ENCODE measurements at regions not wholly inside any gene's neighbourhood (a gene's known extent, or its start where the extent isn't known, plus 50 kb on each side); places are given as distances from the start of the nearest gene placed in this dataset.

- Histone ChIP-seq H3K36me3 (ENCODE audit: insufficient read depth, low read length) (no peaks in the 10 kb centered on the region), H4K20me1 (ENCODE audit: insufficient read depth, low read length) (no peaks in the 10 kb centered on the region), H3K9me3 (ENCODE audit: low read length) (no peaks in the 10 kb centered on the region), H3K79me2 (ENCODE audit: insufficient read depth, low read depth, low read length) (no peaks in the 10 kb centered on the region), H3K4me3 (ENCODE audit: low read depth, low read length, poor library complexity, severe bottlenecking) (no peak overlapping the region), H3K4me1 (ENCODE audit: insufficient read depth, low read length, poor library complexity, severe bottlenecking) (no peaks in the 10 kb centered on the region), H3K9me2 (ENCODE audit: insufficient read depth, low read length) (no peaks in the 10 kb centered on the region), H2AFZ (ENCODE audit: low read length) (no peak overlapping the region), H3K4me2 (ENCODE audit: low read length) (no peak overlapping the region), H3K27ac (ENCODE audit: low read depth, low read length, poor library complexity, severe bottlenecking) (no peak overlapping the region)
- no TSS peak for BruUV-seq (replicated peaks)
- ChIA-PET CTCF (ENCODE audit: unreplicated experiment) (no interaction called here), POLR2A (interaction anchor here (1.1 kb wide), 1 partner anchor 270 kb away, joined by 3 read pairs; no protein-coding TSS in a partner anchor)
- no peak for TF ChIP-seq EZH2phosphoT487 (IDR thresholded peaks at IDR 0.05; ENCODE audit: borderline replicate concordance, low read depth, low read length)
- no peak for TF ChIP-seq CTCF (conservative IDR thresholded peaks at IDR 0.05; ENCODE audit: low read length)
- no peak for DNase-seq (ENCODE audit: low spot score)
- intact Hi-C loops (cut with micrococcal nuclease; ENCODE audit: unreplicated experiment): no loop called here
Measured at GRCh38 chr4:72215198-72215597, 183.4 kb downstream of the NPFFR2 start.

GRCh38 chr4:72216539-72217277 is 184.9 kb downstream of the NPFFR2 start:
- no TSS peak for BruUV-seq (replicated peaks)

More at GRCh38 chr4:72216539-72217277, 184.9 kb downstream of the NPFFR2 start:
- H3K4me3 ChIP-seq (ENCODE audit: low read depth, low read length, poor library complexity, severe bottlenecking): no peak overlapping the region
- TF ChIP-seq EZH2phosphoT487 (IDR thresholded peaks at IDR 0.05; ENCODE audit: borderline replicate concordance, low read depth, low read length) (no peak), CTCF (conservative IDR thresholded peaks at IDR 0.05; ENCODE audit: low read length) (no peak)
- ChIA-PET CTCF (ENCODE audit: unreplicated experiment) (no interaction called here), POLR2A (no interaction called here)
- no peak for DNase-seq (ENCODE audit: low spot score)
- H2AFZ ChIP-seq (ENCODE audit: low read length): no peak overlapping the region
- no peak overlapping the region for H3K4me2 ChIP-seq (ENCODE audit: low read length)
- no peak overlapping the region for H3K27ac ChIP-seq (ENCODE audit: low read depth, low read length, poor library complexity, severe bottlenecking)
- no peaks in the 10 kb centered on the region for H3K79me2 ChIP-seq (ENCODE audit: insufficient read depth, low read depth, low read length)
- H3K36me3 ChIP-seq (ENCODE audit: insufficient read depth, low read length): no peaks in the 10 kb centered on the region
- no peaks in the 10 kb centered on the region for H3K9me2 ChIP-seq (ENCODE audit: insufficient read depth, low read length)
- H4K20me1 ChIP-seq (ENCODE audit: insufficient read depth, low read length): no peaks in the 10 kb centered on the region
- no peaks in the 10 kb centered on the region for H3K9me3 ChIP-seq (ENCODE audit: low read length)
- intact Hi-C loops (cut with micrococcal nuclease; ENCODE audit: unreplicated experiment): no loop called here
- no peaks in the 10 kb centered on the region for H3K4me1 ChIP-seq (ENCODE audit: insufficient read depth, low read length, poor library complexity, severe bottlenecking)
